Natural killer cell (primary cell): ENCODE measurements at regions not wholly inside any gene's neighbourhood (a gene's known extent, or its start where the extent isn't known, plus 50 kb on each side); places are given as distances from the start of the nearest gene placed in this dataset.

Experiments
- ATAC-seq, 3 donors: fragments of 150-1000 bp in 2 of 3; fragments of 200-7000 bp in 1 of 3; cut with Tn5 transposase; 1 replicate in 1 of 3; 2 replicates in 2 of 3; pipeline ENCODE4 v1.10.0; 2021; ENCODE audit warnings: mild to moderate bottlenecking in 2 of 3, moderate library complexity in 2 of 3
- DNase-seq, 2 donors: peaks; one replicate each; pipeline versions ENCODE4 v3.0.0 to v3.0.0-alpha.2; 2013 to 2021; ENCODE audit warnings: mixed read lengths in 1 of 2
- H3K27ac ChIP-seq: one replicate; pipeline ENCODE4 v1.5.1; 2013; ENCODE audit warnings: mild to moderate bottlenecking, low read length
- H3K27me3 ChIP-seq: one replicate; pipeline ENCODE4 v1.6.1; 2013; ENCODE audit warnings: low read length; ENCODE audit not compliant: control insufficient read depth, insufficient read depth
- H3K36me3 ChIP-seq: one replicate; pipeline ENCODE4 v1.6.1; 2013; ENCODE audit warnings: low read length; ENCODE audit not compliant: control insufficient read depth, insufficient read depth
- H3K4me1 ChIP-seq: one replicate; pipeline ENCODE4 v1.6.1; 2013; ENCODE audit warnings: low read length; ENCODE audit not compliant: control insufficient read depth, insufficient read depth
- H3K4me3 ChIP-seq: one replicate; pipeline ENCODE4 v1.5.1; 2013; ENCODE audit warnings: low read length
- H3K9me3 ChIP-seq: one replicate; pipeline ENCODE4 v1.6.1; 2013; ENCODE audit warnings: low read length; ENCODE audit not compliant: control insufficient read depth, insufficient read depth
- H3K27ac Mint-ChIP-seq, 2 donors: one replicate each; pipeline ENCODE4 v1.8.0; 2022; ENCODE audit warnings: mild to moderate bottlenecking in 2 of 2, mixed read lengths in 2 of 2, moderate library complexity in 1 of 2
- H3K27me3 Mint-ChIP-seq, 2 donors: one replicate each; pipeline ENCODE4 v1.8.0; 2022; ENCODE audit warnings: low read depth in 2 of 2, mixed read lengths in 2 of 2
- H3K36me3 Mint-ChIP-seq: one replicate; pipeline ENCODE4 v1.8.0; 2022; ENCODE audit warnings: mixed read lengths
- H3K4me1 Mint-ChIP-seq, 2 donors: one replicate each; pipeline ENCODE4 v1.8.0; 2022; ENCODE audit warnings: mixed read lengths in 2 of 2
- H3K4me3 Mint-ChIP-seq: one replicate; pipeline ENCODE4 v1.8.0; 2022; ENCODE audit warnings: mild to moderate bottlenecking, moderate library complexity, mixed read lengths
- H3K9me3 Mint-ChIP-seq, 2 donors: one replicate each; pipeline ENCODE4 v1.8.0; 2022; ENCODE audit warnings: mixed read lengths in 2 of 2
- WGBS: methylation state at CpG from one replicate; pipeline ENCODE4 v1.1.7; 2013; ENCODE audit warnings: missing lambda C conversion rate; ENCODE audit not compliant: insufficient coverage; 5-methylcytosine and 5-hydroxymethylcytosine counted together
- intact Hi-C: fragments of 100-400 bp; cut with micrococcal nuclease; formaldehyde crosslinking; loops from one replicate; pipeline ENCODE4 v1.14.2; 2022
- TF ChIP-seq, protein P1 (sequence below): fragments of 200-600 bp; IDR thresholded peaks from one replicate; pipeline ENCODE4 v1.8.0; 2022; ENCODE audit warnings: antibody characterized with exemption

DNA sequence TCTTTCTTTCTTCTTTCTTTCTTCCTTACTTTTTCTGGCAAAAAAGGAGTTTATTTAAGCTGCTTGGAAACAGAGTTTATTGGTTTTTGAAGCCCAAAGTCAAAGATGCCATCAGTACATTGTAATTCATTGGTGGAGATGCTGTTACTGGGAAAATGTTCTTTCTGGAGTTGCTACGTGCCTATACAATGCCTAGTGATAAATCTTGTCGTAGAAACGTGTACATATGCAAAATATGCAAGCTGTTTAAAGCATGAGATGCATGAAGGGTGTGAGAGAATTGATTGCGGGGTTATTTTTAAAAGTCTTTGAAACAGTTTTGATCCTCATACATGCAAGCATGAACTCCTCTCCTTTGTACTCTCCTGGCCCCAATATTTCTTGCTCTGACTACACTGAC is 1060.6 kb upstream of the NCAM2 start:
- H3K27ac ChIP-seq: no peak overlapping the region
- no peaks in the 10 kb centered on the region for H3K36me3 ChIP-seq
- no peak overlapping the region for H3K27ac Mint-ChIP-seq
- no peaks in the 10 kb centered on the region for H3K9me3 ChIP-seq
- ATAC-seq (no peak), DNase-seq (no peak)
- no peaks in the 10 kb centered on the region for H3K4me1 ChIP-seq
- intact Hi-C loops: no loop called here
- H3K9me3 Mint-ChIP-seq: peaks cover 0 to 8% of the 10 kb centered on the region in 2 donors
- WGBS: 81% methylated on average over 4 of the region's 4 CpGs
- no peaks in the 10 kb centered on the region for H3K36me3 Mint-ChIP-seq
- H3K4me1 Mint-ChIP-seq: peaks cover 15 to 25% of the 10 kb centered on the region in 2 donors
- no peaks in the 10 kb centered on the region for H3K27me3 Mint-ChIP-seq
- H3K27me3 ChIP-seq: no peaks in the 10 kb centered on the region
- TF ChIP-seq, protein P1, sequence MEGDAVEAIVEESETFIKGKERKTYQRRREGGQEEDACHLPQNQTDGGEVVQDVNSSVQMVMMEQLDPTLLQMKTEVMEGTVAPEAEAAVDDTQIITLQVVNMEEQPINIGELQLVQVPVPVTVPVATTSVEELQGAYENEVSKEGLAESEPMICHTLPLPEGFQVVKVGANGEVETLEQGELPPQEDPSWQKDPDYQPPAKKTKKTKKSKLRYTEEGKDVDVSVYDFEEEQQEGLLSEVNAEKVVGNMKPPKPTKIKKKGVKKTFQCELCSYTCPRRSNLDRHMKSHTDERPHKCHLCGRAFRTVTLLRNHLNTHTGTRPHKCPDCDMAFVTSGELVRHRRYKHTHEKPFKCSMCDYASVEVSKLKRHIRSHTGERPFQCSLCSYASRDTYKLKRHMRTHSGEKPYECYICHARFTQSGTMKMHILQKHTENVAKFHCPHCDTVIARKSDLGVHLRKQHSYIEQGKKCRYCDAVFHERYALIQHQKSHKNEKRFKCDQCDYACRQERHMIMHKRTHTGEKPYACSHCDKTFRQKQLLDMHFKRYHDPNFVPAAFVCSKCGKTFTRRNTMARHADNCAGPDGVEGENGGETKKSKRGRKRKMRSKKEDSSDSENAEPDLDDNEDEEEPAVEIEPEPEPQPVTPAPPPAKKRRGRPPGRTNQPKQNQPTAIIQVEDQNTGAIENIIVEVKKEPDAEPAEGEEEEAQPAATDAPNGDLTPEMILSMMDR: no peak
- H3K4me3 Mint-ChIP-seq: no peak overlapping the region
- H3K4me3 ChIP-seq: no peak overlapping the region

DNA sequence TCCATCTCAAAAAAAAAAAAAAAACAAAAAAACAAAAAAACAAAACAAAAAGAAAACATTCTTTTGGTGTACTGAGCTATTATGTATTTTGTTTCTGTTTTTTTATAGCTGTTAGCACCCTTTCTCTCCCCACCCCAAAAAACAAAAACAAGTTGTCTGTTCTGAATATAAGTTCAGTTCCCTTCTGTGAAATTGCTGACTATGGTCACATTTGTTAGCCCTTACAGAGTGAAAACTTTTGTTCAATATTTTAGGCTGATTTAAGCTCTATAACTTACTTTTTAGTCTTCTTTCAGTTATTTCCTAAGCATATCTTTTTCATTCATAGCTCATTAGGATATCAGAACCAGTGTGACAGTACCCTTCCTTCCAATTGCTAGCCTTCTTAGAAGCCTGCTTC is 1056.6 kb upstream of the NCAM2 start:
- no peaks in the 10 kb centered on the region for H3K36me3 ChIP-seq

DNA sequence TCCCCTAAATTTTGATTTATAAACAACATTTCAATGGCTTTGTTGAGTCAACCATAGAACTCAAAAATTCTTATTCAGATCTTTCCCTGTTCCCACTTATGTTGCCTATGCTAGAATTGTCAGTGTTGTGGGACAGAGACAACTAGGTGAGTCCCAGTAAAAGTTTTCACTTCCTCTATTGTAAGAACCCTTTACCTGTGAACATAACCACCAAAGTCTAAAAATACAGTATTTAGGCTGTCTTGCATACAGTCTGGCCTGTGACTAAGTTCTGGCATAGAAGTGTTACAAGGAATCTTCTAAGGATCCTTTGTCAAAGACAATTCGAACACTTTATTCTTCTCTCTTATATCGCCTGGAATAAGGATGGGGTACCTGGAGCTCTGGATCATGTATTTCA is 1047.9 kb upstream of the NCAM2 start:
- H3K27me3 Mint-ChIP-seq: no peaks in the 10 kb centered on the region
- H3K36me3 Mint-ChIP-seq: no peaks in the 10 kb centered on the region
- DNase-seq (no peak), ATAC-seq (no peak)
- no peaks in the 10 kb centered on the region for H3K27me3 ChIP-seq
- TF ChIP-seq, protein P1: no peak
- H3K27ac Mint-ChIP-seq: no peak overlapping the region
- H3K4me1 ChIP-seq: no peaks in the 10 kb centered on the region
- intact Hi-C loops: no loop called here
- H3K4me1 Mint-ChIP-seq: peaks cover 0 to under 1% of the 10 kb centered on the region in 2 donors
- H3K4me3 Mint-ChIP-seq: no peak overlapping the region
- no peaks in the 10 kb centered on the region for H3K36me3 ChIP-seq
- H3K9me3 ChIP-seq: no peaks in the 10 kb centered on the region
- no peaks in the 10 kb centered on the region for H3K9me3 Mint-ChIP-seq
- no peak overlapping the region for H3K27ac ChIP-seq
- WGBS: 100% methylated on average over 1 of the region's 2 CpGs
- H3K4me3 ChIP-seq: no peak overlapping the region

More for the DNA sequence above, 1056.6 kb upstream of the NCAM2 start:
- Histone ChIP-seq H3K9me3 (no peaks in the 10 kb centered on the region), H3K4me3 (no peak overlapping the region), H3K4me1 (no peaks in the 10 kb centered on the region), H3K27ac (no peak overlapping the region), H3K27me3 (no peaks in the 10 kb centered on the region)
- Mint-ChIP-seq H3K27ac (no peak overlapping the region), H3K4me1 (peaks cover 4 to 13% of the 10 kb centered on the region in 2 donors), H3K9me3 (peaks cover 0 to 12% of the 10 kb centered on the region in 2 donors), H3K36me3 (no peaks in the 10 kb centered on the region), H3K27me3 (no peaks in the 10 kb centered on the region), H3K4me3 (no peak overlapping the region)
- DNase-seq (no peak), ATAC-seq (no peak)
- intact Hi-C loops: no loop called here
- TF ChIP-seq, protein P1: no peak

DNA sequence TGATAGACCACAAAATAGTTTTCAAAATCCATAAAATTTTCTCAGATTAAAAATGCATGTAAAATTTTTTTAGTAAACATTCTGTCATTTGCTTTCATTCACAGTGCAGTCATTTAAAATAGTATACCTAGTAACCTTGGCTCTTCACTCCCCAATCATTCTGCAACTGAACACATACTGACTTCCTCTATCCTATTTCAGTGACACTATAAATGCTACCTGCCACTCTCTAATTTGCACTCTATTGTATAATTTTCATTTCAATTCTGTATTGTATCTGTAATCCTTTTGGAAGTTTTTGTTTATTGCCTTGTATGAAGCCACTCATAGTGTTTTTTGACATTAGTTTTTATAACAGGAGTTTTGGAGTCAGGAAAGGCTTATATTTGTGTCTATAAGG is 1029.1 kb upstream of the NCAM2 start:
- Histone ChIP-seq H3K4me1 (no peaks in the 10 kb centered on the region), H3K9me3 (peaks cover 11% of the 10 kb centered on the region), H3K4me3 (no peak overlapping the region), H3K27me3 (no peaks in the 10 kb centered on the region), H3K36me3 (no peaks in the 10 kb centered on the region), H3K27ac (no peak overlapping the region)
- TF ChIP-seq, protein P1: no peak
- Mint-ChIP-seq H3K27ac (no peak overlapping the region), H3K9me3 (peaks cover 7 to 10% of the 10 kb centered on the region in 2 donors), H3K4me1 (no peaks in the 10 kb centered on the region), H3K4me3 (no peak overlapping the region), H3K27me3 (no peaks in the 10 kb centered on the region), H3K36me3 (peaks cover 6% of the 10 kb centered on the region)
- no peak for DNase-seq
- intact Hi-C loops: no loop called here
- no peak for ATAC-seq
